ENCODE measurements at regions not wholly inside any gene's neighbourhood (a gene's known extent, or its start where the extent isn't known, plus 50 kb on each side); places are given as distances from the start of the nearest gene placed in this dataset.

- TF ChIP-seq CTCF (IDR thresholded peaks at IDR 0.05; ENCODE audit: borderline replicate concordance, extremely low read depth, low read length, poor library complexity, severe bottlenecking) = no peak
- TF ChIP-seq EZH2 (IDR thresholded peaks at IDR 0.05; ENCODE audit: borderline replicate concordance, low read depth, low read length, severe bottlenecking) = no peak
Measured at GRCh38 chr21:25384782-25385181, 222.5 kb downstream of the MRPL39 start.

All from DND-41 (cell line).